ENCODE measurements at regions not wholly inside any gene's neighbourhood (a gene's known extent, or its start where the extent isn't known, plus 50 kb on each side); places are given as distances from the start of the nearest gene placed in this dataset.
A peak's percentile ranks its signal among the peaks of the same experiment; 100 is the strongest.

GRCh38 chr6:125509477-125509876 lies 207.7 kb upstream of the HDDC2 start:
- ChIA-PET POLR2A (no interaction called here), CTCF (interaction anchor here (3.2 kb wide), 1 partner anchor 244 kb away, joined by 15 read pairs; no protein-coding TSS in a partner anchor)
- no peak for TF ChIP-seq CTCF (IDR thresholded peaks at IDR 0.05; ENCODE audit: control extremely low read depth, extremely low read depth, low read depth, missing control alignments)
- DNase-seq (ENCODE audit: extremely low spot score) = no peak

- ChIA-PET CTCF (interaction anchor here (0.6 to 3.2 kb wide), 2 partner anchors 244 to 254 kb away, joined by 3 to 15 read pairs; no protein-coding TSS in a partner anchor), POLR2A (no interaction called here)
- no peak for TF ChIP-seq CTCF (IDR thresholded peaks at IDR 0.05; ENCODE audit: control extremely low read depth, extremely low read depth, low read depth, missing control alignments)
- no peak for DNase-seq (ENCODE audit: extremely low spot score)
Observed at GRCh38 chr6:125510405-125510804, 208.6 kb upstream of the HDDC2 start.

- no peak for DNase-seq (ENCODE audit: extremely low spot score)
- CTCF ChIA-PET = interaction anchor here (1.0 to 3.2 kb wide), 3 partner anchors 20 to 242 kb away, joined by 4 to 15 read pairs (median 4); no protein-coding TSS in a partner anchor
- POLR2A ChIA-PET = no interaction called here
- no peak for TF ChIP-seq CTCF (IDR thresholded peaks at IDR 0.05; ENCODE audit: control extremely low read depth, extremely low read depth, low read depth, missing control alignments)
Observed at GRCh38 chr6:125511809-125512396, 210.1 kb upstream of the HDDC2 start.

GRCh38 chr6:125512621-125513020 lies 210.9 kb upstream of the HDDC2 start:
- ChIA-PET CTCF (interaction anchor here (1.0 to 1.8 kb wide), 2 partner anchors 12 to 19 kb away, joined by 4 to 7 read pairs; no protein-coding TSS in a partner anchor), POLR2A (no interaction called here)
- DNase-seq (ENCODE audit: extremely low spot score) = peak; percentile 21
- TF ChIP-seq CTCF (IDR thresholded peaks at IDR 0.05; ENCODE audit: control extremely low read depth, extremely low read depth, low read depth, missing control alignments) = peak; percentile 61

GRCh38 chr6:125513978-125514377 lies 212.2 kb upstream of the HDDC2 start:
- ChIA-PET CTCF (interaction anchor here (1.7 to 1.8 kb wide), 3 partner anchors 11 to 252 kb away, joined by 4 to 7 read pairs (median 4); no protein-coding TSS in a partner anchor), POLR2A (no interaction called here)
- no peak for DNase-seq (ENCODE audit: extremely low spot score)
- TF ChIP-seq CTCF (IDR thresholded peaks at IDR 0.05; ENCODE audit: control extremely low read depth, extremely low read depth, low read depth, missing control alignments) = no peak

GRCh38 chr6:125516644-125517043 lies 214.9 kb upstream of the HDDC2 start:
- no peak for TF ChIP-seq CTCF (IDR thresholded peaks at IDR 0.05; ENCODE audit: control extremely low read depth, extremely low read depth, low read depth, missing control alignments)
- ChIA-PET CTCF (no interaction called here), POLR2A (no interaction called here)
- DNase-seq (ENCODE audit: extremely low spot score) = no peak
